ENCODE measurements at regions not wholly inside any gene's neighbourhood (a gene's known extent, or its start where the extent isn't known, plus 50 kb on each side); places are given as distances from the start of the nearest gene placed in this dataset.

DNA sequence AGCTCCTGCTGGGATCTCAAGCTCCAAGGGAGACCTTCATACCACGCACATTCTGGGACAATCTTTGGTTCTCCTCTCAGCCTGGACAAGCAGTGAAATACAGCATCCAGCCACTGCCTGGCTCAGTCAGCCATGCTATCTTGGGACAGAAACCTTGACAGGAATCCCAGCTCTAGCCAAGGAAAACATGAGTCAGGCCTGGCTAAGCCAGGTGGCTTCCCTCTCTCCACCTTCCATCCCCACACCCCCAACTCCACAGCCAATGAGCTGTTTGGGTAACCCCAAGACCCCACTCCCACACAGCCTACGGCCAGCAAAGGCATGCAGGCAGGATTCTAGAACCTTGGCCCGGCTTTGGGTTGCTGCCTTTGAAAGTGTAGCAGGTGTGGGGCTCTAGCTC lies 64.9 kb downstream of the MCFD2 start:
- Histone ChIP-seq H3K4me3 (no peak overlapping the region), H3K27ac (peak overlapping the region; percentile 97 to 99), H3K4me2 (peak overlapping the region; percentile 62), H3K4me1 (peaks cover 78% of the 10 kb centered on the region), H3K9me3 (peaks cover 20% of the 10 kb centered on the region)
- DNase-seq (ENCODE audit: low read depth in 1 of 2, low spot score in 1 of 2) (peak in 1 of 2 experiments; percentile 56), FAIRE-seq (no peak), ATAC-seq (peak in 1 of 2 experiments; percentile 8; a peak in 2 of 6 replicates)
- CTCF ChIA-PET = interaction anchor here (0.6 to 2.6 kb wide), 8 partner anchors 10 to 201 kb away, joined by 3 to 10 read pairs (median 4); no protein-coding TSS in a partner anchor
- POLR2A ChIA-PET = no interaction called here
- 55% methylated on average over 3 of the region's 3 CpGs for WGBS (ENCODE audit: missing lambda C conversion rate)
- no peak for TF ChIP-seq CHD2 (IDR thresholded peaks at IDR 0.05; ENCODE audit: low read length, partially characterized antibody)
- TF ChIP-seq MYC (IDR thresholded peaks at IDR 0.05; ENCODE audit: borderline replicate concordance, low read length) = 0 out of 2 replicates have a peak, but pooled peaks have one; percentile 8
- TF ChIP-seq KDM1A (IDR thresholded peaks at IDR 0.05; ENCODE audit: low read depth) = no peak
- TF ChIP-seq, protein P1, sequence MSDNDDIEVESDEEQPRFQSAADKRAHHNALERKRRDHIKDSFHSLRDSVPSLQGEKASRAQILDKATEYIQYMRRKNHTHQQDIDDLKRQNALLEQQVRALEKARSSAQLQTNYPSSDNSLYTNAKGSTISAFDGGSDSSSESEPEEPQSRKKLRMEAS (IDR thresholded peaks at IDR 0.05) = peak; percentile 56
- TF ChIP-seq POLR2A (IDR thresholded peaks at IDR 0.05; ENCODE audit: low read length) = no peak
- TF ChIP-seq FOSL2 (IDR thresholded peaks at IDR 0.05) = no peak
- TF ChIP-seq FOSL2 (CRISPR knock-in tag; IDR thresholded peaks at IDR 0.05) = peak; percentile 41

DNA sequence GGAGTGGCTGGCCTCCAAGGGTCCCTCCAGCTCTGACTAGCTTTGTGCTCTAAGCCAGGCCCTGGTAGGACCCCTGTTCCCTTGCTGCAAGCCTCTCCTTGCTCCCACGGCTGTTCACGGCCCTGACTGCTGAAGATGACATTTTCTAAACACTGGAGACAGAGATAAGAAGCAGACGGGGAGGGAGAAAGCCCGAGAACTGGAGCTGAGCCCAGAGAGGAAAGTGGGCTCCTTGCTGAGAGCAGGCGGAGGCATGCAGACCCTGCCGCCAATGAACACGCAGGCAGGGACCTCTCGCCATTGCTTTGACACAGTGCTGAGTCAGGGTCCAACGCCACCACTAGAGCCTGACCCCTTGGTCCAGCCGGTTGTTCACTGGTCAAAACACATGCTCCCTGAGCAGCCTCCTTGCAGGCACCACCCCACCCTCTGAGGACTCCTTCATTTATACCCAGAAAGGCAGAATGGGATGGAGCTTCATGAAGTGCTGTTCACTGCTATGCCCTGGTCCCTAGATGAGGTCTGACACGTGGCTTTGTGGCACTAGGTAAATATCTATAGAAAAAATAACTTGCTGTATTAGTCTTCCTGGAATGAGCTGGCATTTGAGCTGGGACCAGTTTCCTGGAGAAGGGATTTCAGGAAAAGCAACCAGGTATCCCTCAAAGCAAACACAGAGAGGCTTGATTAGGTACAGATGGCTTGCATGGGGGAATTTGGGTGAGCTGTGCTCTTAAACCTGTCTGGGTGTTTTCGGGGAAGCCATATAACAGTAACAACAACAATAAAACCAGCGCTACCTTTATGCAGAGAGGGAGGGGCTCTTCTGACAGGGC lies 65.7 kb downstream of the MCFD2 start:
- Histone ChIP-seq H3K4me3 (no peak overlapping the region), H3K4me1 (peaks cover 78% of the 10 kb centered on the region), H3K9me3 (peaks cover 20% of the 10 kb centered on the region), H3K27ac (peak overlapping the region; percentile 97 to 99), H3K4me2 (peak overlapping the region; percentile 62)
- 44% methylated on average over 13 of the region's 13 CpGs for WGBS (ENCODE audit: missing lambda C conversion rate)
- FAIRE-seq (no peak), DNase-seq (ENCODE audit: low read depth in 1 of 2, low spot score in 1 of 2) (peak in 1 of 2 experiments; percentile 50), ATAC-seq (peak; percentile 14 to 46; a peak in 4 of 6 replicates)
- POLR2A ChIA-PET = no interaction called here
- CTCF ChIA-PET = interaction anchor here (0.6 to 2.6 kb wide), 8 partner anchors 9 to 105 kb away, joined by 3 to 10 read pairs (median 4); no protein-coding TSS in a partner anchor
- TF ChIP-seq JUN (IDR thresholded peaks at IDR 0.05) (peak in 1 of 2 experiments; percentile 6; a peak in 1 of 5 replicates), HOXB5 (CRISPR knock-in tag; IDR thresholded peaks at IDR 0.05) (0 out of 2 replicates have a peak, but pooled peaks have one; percentile 63), CHD4 (IDR thresholded peaks at IDR 0.05; ENCODE audit: borderline replicate concordance) (no peak), EHMT2 (IDR thresholded peaks at IDR 0.05; ENCODE audit: low read depth) (no peak), SREBF2 (IDR thresholded peaks at IDR 0.05) (no peak), JUNB (IDR thresholded peaks at IDR 0.05) (no peak; the same call in 1 of the 2 replicates), ZC3H11A (IDR thresholded peaks at IDR 0.05) (no peak), CHD2 (IDR thresholded peaks at IDR 0.05; ENCODE audit: low read length, partially characterized antibody) (no peak), MAFK (IDR thresholded peaks at IDR 0.05; ENCODE audit: partially characterized antibody) (peak; percentile 84), HOXB13 (CRISPR knock-in tag; IDR thresholded peaks at IDR 0.05; ENCODE audit: low read depth) (peak; percentile 66; the same call in 1 of the 2 replicates), TFCP2L1 (CRISPR knock-in tag; IDR thresholded peaks at IDR 0.05) (no peak), CBX2 (IDR thresholded peaks at IDR 0.05; ENCODE audit: borderline replicate concordance, low read depth) (no peak), PHF8 (IDR thresholded peaks at IDR 0.05; ENCODE audit: borderline replicate concordance, low read depth) (no peak), MYC (IDR thresholded peaks at IDR 0.05; ENCODE audit: borderline replicate concordance, low read length) (peak; percentile 35; the same call in 1 of the 2 replicates)
- TF ChIP-seq, protein P1 (IDR thresholded peaks at IDR 0.05) = peak; percentile 92
- TF ChIP-seq, protein P2, sequence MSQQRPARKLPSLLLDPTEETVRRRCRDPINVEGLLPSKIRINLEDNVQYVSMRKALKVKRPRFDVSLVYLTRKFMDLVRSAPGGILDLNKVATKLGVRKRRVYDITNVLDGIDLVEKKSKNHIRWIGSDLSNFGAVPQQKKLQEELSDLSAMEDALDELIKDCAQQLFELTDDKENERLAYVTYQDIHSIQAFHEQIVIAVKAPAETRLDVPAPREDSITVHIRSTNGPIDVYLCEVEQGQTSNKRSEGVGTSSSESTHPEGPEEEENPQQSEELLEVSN (IDR thresholded peaks at IDR 0.05; ENCODE audit: borderline replicate concordance, low read depth) = peak; percentile 73; the same call in 1 of the 2 replicates
- TF ChIP-seq, protein P3, sequence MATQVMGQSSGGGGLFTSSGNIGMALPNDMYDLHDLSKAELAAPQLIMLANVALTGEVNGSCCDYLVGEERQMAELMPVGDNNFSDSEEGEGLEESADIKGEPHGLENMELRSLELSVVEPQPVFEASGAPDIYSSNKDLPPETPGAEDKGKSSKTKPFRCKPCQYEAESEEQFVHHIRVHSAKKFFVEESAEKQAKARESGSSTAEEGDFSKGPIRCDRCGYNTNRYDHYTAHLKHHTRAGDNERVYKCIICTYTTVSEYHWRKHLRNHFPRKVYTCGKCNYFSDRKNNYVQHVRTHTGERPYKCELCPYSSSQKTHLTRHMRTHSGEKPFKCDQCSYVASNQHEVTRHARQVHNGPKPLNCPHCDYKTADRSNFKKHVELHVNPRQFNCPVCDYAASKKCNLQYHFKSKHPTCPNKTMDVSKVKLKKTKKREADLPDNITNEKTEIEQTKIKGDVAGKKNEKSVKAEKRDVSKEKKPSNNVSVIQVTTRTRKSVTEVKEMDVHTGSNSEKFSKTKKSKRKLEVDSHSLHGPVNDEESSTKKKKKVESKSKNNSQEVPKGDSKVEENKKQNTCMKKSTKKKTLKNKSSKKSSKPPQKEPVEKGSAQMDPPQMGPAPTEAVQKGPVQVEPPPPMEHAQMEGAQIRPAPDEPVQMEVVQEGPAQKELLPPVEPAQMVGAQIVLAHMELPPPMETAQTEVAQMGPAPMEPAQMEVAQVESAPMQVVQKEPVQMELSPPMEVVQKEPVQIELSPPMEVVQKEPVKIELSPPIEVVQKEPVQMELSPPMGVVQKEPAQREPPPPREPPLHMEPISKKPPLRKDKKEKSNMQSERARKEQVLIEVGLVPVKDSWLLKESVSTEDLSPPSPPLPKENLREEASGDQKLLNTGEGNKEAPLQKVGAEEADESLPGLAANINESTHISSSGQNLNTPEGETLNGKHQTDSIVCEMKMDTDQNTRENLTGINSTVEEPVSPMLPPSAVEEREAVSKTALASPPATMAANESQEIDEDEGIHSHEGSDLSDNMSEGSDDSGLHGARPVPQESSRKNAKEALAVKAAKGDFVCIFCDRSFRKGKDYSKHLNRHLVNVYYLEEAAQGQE (IDR thresholded peaks at IDR 0.05) = no peak
- TF ChIP-seq, protein P4, sequence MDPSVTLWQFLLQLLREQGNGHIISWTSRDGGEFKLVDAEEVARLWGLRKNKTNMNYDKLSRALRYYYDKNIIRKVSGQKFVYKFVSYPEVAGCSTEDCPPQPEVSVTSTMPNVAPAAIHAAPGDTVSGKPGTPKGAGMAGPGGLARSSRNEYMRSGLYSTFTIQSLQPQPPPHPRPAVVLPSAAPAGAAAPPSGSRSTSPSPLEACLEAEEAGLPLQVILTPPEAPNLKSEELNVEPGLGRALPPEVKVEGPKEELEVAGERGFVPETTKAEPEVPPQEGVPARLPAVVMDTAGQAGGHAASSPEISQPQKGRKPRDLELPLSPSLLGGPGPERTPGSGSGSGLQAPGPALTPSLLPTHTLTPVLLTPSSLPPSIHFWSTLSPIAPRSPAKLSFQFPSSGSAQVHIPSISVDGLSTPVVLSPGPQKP (IDR thresholded peaks at IDR 0.05; ENCODE audit: low read depth, low read length) = no peak

Measured in A549 (cell line).